HG03108 (cell line): ENCODE measurements at regions not wholly inside any gene's neighbourhood (a gene's known extent, or its start where the extent isn't known, plus 50 kb on each side); places are given as distances from the start of the nearest gene placed in this dataset.

Source experiments
- ATAC-seq: cut with Tn5 transposase; IDR thresholded peaks from one replicate; pipeline ENCODE4 v1.9.1; 2021; ENCODE audit warnings: moderate library complexity; ENCODE audit not compliant: unreplicated experiment

DNA sequence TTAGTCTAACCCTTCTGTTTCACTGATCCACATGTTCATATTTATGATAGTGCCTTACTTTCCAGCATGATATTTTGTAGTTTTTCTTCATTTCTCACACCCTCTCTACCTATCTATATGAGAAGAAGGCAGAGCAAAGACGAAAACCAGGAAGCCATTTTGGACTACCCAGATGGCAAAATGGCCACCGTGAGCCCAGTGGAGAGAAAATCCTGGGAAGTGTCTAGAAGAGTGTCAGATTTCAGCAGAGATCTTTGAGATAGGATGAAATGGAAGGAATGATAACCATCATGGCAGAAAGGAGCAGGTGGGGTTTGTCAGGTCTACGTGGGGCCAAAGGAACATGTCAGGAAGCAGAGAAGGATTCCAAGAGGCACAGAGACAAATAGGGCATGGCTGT, 84.0 kb upstream of the MYCN start:
- ATAC-seq: no peak

GRCh38 chr2:15858466-15858865, 81.9 kb upstream of the MYCN start:
- ATAC-seq: no peak

DNA sequence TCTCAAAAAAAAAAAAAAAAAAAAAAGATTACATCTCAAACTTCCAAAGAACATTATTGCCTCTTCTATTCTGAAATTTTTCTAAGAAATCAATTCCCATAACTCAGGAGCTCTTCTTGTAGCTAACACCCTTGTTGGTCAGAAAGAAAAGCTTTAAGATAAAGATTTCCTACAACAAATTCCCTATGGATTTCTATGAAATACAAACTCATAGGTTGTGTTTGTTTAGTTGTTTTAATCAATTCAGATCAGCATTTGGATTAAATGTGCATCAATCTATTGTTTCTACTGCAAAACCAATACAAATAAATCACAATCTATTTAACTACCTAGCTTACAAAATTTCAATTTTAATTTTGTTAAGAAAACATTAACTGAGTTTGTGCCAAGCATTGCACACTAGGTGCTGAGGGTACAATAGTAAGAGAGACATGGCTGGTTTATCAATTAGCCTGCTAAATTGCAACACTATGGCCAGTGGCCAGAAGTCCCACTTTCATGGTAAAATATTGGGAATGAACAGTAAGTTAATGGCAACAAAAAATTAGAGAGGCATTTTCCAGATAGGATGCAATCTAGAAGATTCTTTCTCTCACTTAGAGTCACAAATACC, 80.2 kb upstream of the MYCN start:
- ATAC-seq: no peak

- ATAC-seq: no peak
Measured at GRCh38 chr2:15860760-15861159, 79.6 kb upstream of the MYCN start.

DNA sequence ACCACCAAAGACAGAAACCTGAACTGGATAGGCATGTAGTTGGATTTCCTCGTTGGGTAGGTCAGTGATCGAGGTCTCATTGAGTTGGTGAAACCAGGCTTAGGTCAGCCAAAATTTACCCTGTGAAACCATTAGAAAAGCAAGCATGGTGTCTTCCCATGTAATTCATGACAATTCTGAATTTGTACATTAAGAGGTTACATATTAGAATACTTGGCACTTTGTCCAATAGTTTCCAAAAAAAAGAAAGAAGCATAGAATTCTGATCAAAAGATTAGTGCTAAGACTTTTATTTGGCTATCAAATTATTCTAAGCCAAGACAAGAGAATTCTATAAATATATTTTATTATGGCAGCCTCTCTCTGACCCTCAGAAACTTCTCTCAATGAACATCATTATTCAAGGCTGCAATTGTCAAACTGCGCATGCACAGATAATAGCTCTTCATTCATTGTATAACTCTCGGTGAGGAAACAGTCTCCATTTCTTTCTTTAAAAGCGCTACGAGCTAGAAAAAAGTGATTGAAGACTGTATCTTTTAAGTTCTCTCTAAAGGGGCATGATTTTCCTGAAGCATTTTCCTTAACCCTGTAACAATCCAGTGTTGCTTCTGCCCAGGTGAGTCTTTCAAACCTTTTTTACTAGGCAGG, 79.1 kb upstream of the MYCN start:
- ATAC-seq: no peak

- no peak for ATAC-seq
Measured at GRCh38 chr2:15861898-15862297, 78.5 kb upstream of the MYCN start.

GRCh38 chr2:15863089-15863488, 77.3 kb upstream of the MYCN start:
- no peak for ATAC-seq

DNA sequence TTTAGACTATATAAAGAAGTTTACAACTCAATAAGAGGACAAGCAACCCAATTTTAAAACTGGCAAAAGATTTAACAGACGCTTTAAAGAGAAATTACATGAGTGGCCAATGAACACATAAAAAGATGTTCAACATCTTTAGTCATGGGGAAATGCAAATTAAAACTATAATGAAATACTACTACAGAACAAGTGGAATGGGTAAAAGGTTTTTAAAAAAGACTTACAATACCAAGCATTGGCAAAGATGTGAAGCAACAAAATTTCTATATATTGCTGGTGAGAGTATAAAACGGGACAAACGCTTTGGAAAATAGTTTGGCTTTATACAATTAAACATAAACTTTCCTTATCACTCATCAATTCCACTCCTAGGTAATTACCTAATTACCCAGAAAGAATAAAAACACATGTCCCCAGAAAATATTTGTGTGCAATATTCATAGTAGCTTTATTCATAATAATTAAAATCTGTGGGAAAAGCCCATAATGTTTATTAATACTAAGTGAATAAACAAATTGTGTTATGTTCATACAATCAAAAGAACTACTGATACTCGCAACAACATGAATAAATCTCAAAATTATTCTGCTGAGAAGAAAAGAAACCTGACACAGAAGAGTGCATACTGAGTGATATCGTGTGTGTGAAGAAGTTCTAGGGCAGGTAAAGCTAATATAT, 76.7 kb upstream of the MYCN start:
- ATAC-seq: no peak

DNA sequence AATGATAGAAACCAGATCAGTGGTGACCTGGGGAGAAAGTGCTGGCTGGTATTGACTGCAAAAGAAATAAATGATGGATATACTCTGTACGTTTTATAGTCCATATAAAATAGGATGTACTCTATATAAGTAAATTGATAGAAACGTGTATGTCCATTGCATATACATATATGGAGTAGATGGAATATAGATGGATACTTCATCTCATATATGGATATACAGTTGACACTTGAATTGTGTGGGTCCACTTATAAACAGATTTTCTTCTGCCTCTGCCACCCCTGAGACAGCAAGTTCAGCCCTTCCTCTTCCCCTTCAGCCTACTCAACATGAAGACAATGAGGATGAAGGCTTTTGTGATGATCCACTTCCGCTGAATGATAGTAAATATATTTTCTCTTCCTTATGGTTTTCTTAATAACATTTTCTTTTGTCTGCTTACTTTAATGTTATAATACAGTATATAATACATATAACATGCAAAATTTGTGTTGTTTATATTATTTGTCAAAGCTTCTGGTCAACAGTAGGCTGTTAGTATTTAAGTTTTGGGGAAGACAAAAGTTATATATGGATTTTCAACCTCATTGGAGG, 76.1 kb upstream of the MYCN start:
- no peak for ATAC-seq

- ATAC-seq: no peak
Measured at GRCh38 chr2:15865923-15866322, 74.4 kb upstream of the MYCN start.

GRCh38 chr2:15866563-15867193, 73.7 kb upstream of the MYCN start:
- no peak for ATAC-seq

- ATAC-seq: no peak
Measured at GRCh38 chr2:15867194-15868171, 72.9 kb upstream of the MYCN start.

DNA sequence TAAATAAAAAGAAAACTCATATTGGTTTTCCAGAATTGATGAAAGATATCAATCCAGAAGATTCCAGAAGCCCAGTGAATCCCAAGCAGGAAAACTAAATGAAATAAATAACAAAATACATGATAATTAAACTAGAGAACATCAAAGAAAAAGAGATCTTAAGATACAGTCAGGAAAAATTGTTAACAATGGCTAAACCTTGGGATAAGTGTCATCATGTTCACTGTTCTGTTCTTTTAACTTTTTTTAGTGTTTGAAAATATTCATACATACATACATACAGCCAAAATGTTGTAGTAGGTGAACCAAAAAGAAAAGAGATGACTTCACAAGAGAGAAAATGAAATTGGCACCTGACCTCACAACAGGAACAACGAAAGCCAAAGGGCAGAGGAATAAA, 72.2 kb upstream of the MYCN start:
- ATAC-seq: no peak

DNA sequence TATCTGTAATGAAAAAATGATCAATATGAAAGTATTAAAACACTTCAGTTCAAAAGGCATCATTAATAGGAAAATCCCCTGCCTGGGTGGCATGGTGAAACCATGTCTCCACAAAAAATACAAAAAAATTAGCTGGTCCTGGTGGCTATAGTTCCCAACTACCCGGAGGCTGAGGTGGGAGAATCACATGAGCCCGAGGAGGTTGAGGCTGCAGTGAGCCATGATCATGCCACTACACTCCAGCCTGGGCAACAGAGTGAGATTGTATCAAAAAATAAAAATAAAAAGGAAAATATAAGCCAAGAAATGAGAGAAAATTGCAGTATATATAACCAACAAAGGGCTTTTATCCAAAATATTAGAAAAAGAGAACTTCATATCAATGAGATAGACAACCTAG, 71.6 kb upstream of the MYCN start:
- ATAC-seq: no peak

- ATAC-seq: no peak
Measured at GRCh38 chr2:15869396-15869795, 71.0 kb upstream of the MYCN start.

DNA sequence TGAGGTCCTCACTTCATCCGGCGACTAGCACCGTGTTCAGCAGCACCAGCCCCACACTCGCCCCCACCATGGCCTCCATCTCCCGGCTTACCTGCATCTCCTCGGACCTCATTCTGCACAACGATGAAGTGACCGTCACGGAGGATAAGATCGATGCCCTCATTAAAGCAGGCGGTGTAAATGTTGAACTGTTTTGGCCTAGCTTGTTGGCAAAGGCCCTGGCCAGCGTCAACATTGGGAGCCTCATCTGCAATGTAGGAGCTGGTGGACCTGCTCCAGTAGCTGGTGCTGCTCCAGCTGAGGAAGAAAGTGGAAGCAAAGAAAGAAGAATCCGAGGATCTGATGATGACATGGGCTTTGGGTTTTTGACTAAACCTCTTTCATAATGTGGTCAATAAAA, 70.5 kb upstream of the MYCN start:
- no peak for ATAC-seq

- no peak for ATAC-seq
Measured at GRCh38 chr2:15870565-15870964, 69.8 kb upstream of the MYCN start.

DNA sequence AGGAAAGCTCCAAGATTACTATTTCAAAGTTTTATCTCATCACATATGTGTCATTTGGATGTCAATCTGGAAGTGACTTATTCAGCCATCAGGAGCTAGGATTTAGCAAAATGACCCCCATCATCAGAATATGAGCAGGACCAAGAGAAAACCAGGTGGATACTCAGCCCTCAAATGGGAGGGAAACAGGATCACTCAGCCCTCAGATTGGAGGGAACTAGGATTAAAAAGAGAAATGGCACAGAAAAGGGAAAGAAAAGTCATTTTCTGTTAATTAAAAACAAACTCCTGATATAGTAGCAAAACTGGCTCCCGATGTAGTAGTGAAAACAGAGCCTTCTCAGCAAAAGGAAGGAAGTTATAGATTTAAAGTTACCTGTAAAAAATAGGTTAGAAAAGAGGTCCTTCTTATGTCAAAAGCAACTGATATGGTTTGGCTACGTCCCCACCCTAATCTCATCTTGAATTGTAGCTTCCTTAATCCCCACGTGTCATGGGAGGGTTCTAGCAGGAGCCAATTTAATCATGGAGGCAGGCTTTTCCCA, 69.0 kb upstream of the MYCN start:
- no peak for ATAC-seq

DNA sequence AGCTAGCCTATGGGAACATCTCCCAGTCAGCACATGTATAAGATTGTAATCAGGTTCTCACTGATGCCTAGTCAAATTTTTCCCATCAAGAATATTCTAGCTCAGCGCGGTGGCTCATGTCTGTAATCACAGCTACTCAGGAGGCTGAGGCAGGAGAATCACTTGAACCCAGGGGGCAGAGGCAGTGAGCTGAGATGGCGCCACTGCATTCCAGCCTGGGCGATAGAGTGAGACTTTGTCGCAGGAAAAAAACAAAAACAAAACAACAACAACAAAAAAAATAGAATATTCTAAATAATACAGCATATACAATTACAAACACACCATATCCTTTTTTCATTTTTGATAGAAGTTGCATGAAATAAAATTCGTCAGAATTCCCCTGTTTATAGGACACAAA, 67.5 kb upstream of the MYCN start:
- ATAC-seq: no peak

DNA sequence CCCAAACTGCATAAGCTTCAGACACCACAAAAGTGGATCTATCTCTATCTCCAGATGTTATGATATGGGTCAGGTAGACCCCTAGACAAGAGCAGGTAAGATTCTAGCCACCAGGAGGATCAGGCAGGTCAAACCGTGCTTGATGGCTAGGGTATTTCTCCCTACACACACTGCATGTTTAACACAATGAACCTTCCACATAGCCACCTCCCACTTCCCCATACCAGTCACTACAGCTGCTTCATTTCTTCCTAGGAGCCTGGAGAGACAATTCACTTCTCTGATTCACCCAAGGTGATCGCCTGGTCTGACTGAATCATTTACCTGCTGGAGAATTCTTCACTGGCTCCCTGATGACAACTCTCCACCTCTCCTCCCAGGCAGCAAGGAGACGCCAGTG, 66.0 kb upstream of the MYCN start:
- no peak for ATAC-seq
